NCI-H2171 treated with DMSO at 0.1 percent for 48 hours (cell line): ENCODE measurements at regions not wholly inside any gene's neighbourhood (a gene's known extent, or its start where the extent isn't known, plus 50 kb on each side); places are given as distances from the start of the nearest gene placed in this dataset.
"Not testable (repeated sequence)": the region's sequence is repeated elsewhere in the genome, so short reads cannot be mapped to it uniquely, and the experiment has no call there.

Experiments
- DNase-seq: peaks from one replicate; lab custom pipeline; 2025; lab: John Stamatoyannopoulos, UW

GRCh38 chr18:64410685-64411084, 261.8 kb upstream of the LINC00305 start:
- no peak for DNase-seq

DNA sequence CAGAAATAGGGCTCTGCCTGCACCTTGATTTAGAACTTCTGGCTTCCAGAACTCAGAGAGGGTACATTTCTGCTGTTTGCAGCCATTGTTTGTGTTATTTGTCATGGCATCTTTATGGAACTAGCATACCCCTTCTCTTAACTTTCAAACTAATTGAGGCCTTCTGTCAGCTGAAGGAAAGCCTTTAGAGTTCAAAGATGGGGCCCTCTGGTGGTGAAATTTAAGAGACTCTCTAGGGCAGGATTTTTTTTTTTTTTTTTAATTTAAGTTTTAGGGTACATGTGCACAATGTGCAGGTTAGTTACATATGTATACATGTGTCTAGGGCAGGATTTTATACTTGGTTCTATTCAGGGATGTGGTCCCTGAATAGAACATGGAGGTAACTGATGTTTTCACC, 260.6 kb upstream of the LINC00305 start:
- DNase-seq = peak; percentile 21

DNA sequence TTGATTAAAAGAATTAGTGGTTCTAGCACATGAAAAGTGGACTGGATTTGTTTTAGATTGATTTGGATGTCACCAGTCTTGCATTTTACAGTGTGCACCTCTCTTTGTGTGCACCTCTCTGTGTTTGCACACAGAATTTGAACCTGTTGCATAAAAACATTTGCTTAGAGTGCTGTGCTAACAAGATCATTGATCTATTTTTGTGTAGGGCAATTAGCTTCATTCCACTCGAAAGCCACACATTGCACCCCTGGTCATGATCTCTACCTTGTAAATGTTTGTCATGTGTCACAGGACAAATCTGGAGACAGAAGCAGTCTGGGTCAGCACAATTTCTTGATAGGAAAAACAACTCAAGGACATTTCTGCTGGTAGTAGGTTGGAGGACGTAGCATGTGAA, 258.7 kb upstream of the LINC00305 start:
- no peak for DNase-seq

DNA sequence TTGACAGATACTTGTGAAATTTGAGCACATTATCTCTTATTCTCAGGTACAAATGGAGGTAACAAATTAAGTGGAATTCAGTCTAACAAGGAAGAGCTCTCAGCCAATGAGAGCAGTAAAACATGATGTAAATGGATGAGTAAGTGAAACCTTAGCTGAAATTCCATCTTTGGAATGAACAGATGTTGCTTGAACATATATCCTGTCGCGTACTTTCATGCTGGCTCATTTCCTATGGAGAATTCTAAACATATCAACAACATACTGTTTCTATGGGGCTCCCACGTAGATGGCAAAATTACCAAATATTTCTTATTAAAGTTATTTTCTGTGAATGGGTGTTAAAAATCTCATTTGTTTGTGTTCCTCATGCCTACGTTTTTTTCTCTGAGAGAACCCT, 256.3 kb upstream of the LINC00305 start:
- peak; percentile 96 for DNase-seq

DNA sequence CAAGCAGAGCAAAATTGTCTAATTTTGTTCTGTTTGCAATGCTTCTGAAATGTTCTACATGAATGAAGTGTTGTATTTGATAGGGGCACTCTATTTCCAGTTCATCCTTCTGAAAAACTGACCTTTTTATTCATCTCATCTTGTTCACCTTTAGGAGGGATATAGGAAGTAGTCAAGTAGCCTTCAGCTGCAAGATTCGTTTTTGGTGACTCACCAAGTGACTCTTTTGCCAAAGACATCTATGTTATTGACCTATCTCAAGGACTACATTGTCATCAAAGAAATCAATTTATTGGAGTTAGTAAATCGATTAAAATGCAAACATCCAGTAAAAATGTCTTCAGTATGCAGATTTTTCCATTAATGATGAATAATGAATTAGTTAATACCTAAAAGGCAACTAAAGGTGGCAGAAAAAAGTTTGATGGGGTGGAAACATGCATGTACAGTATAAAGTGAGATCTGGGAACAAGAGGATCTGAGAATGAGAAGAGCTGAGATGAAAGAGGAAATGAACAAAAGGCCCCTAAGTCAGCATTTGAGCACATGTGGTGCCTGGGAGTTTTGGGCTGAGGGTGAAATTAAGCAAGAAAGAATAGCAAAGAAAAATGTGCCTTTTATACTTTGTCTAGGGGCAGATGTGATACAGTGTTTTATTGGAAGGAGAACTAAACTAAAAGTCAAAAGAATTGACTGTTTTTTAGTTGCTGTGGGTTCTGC, 255.1 kb upstream of the LINC00305 start:
- DNase-seq = no peak

GRCh38 chr18:64402636-64403035, 253.7 kb upstream of the LINC00305 start:
- no peak for DNase-seq

DNA sequence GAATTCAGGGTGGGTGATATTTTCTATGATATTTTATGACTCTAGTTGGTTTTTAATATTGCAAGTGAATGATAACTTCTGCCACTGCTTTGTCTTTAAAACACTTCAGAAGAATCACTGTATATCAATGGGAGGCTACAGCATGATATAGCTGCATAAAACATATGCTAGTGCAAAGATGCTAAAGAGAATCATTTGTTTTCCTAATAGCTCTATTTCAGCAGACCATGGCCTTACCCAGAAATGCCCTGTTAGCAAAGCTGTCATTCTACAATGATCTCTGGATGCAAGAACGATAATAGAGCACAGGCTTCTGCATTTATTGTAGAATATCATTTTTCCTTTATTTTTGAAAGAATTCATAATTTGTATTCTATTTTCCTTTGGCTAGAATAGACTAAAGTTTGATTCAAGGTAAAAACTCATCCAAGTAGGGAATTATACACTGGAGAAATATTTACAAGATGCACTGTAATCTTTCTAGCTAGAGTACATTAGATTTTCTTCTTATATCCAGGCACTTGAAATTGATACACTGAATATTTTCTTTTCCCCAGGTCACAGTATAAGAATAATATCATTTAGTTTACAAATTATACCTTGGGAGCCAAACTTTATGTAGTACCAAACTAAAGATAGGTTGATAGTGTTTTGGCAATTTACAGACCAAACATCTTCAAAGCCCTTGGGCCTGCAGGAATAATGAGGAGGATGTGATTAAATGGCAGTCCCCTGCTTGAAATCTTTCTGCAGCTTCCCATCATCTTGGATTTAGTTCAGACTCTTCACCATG, 252.6 kb upstream of the LINC00305 start:
- no peak for DNase-seq

DNA sequence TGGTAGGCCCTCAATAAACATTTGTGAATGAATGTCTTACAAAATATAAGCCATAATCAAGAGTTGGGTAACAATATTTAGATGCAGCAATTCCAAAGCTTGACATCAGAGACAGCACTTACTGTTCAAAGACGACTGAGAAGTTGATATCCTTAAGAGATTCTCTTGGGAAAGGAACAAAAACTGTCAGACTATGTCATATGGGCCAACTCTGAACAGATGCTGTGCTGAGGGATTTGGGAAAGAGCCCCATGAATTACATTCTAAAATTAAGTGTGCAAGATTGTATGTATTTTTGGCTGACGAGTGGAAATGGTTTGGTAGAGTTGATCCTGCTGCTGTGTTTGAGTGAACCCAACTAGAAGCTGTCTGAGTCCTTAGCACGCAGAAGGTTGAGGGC, 250.7 kb upstream of the LINC00305 start:
- peak; percentile 25 for DNase-seq

GRCh38 chr18:64398320-64398719, 249.4 kb upstream of the LINC00305 start:
- DNase-seq = no peak

DNA sequence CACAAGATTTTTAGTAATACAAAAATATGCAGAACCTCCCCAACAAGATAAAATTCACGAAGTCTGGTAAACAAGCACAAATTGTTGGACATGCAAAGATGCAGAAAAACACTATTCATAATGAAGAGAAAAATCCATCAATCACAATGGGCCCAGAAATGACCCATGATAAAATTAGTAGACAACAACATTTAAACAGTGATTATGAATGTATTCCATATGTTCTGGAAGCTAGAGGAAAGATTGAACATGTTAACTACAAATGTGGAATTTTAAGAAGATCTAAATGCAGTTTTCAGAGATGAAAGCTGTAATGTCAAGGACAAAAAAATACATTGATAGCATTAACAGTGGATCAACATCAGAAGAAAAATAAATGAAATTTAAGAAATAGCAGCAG, 243.3 kb upstream of the LINC00305 start:
- no peak for DNase-seq

DNA sequence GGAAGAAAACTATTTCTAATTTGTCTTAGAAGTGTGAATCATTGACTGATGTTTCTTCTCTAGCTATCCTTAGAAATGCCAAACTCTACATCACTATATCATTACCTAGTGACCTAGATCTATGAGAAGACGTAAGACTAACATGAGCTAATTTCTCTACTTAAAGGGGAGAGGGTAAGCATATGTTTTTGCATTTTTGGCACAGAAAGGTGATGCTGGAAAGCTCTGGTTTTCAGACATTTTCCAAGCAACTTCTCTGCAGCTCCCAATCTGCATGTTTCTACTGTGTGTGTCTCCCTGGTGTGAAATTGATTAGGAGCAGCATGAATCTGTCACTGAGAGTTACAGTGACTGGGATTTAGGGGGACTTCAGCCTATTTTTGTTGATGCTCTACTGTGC, 235.2 kb upstream of the LINC00305 start:
- no peak for DNase-seq

DNA sequence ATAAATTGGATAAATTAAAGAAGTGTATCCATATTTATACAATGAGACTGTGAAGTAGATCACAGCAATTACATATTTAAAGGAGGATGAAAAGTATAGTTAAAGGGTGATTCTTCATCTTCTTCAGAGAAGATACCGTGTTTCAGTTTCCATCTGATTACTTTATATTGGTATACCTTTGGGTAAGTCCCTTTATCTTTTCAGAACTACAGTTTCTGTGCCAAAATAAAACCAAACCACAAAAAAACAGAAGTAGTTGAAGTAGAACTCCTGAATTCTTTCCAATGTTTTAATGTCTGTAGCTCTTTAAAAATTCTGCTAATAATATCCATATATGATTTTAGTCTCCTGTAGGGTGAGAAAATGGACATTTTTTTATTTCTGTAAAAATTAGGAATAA, 231.2 kb upstream of the LINC00305 start:
- no peak for DNase-seq

GRCh38 chr18:64379662-64380061, 230.8 kb upstream of the LINC00305 start:
- DNase-seq = no peak

- DNase-seq = no peak
Measured at GRCh38 chr18:64377446-64377845, 228.6 kb upstream of the LINC00305 start.

DNA sequence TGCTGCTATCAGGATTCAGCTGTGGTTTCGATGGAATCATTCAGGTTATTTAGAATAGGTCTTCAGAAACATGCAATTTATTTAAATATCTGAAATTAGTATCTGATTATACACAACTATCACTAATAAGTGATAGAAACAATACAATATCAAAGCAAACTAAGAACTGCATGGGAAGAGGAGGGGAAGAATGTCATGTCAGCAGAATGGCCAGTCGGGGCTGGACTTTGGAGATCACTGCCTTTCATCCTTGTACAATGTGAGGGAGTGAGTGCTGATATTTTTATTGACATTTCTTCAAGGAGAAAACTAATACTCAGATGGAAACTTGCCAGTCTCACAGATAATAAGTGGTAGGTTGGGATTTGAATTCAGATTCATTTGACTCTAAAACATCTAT, 224.0 kb upstream of the LINC00305 start:
- DNase-seq = no peak

DNA sequence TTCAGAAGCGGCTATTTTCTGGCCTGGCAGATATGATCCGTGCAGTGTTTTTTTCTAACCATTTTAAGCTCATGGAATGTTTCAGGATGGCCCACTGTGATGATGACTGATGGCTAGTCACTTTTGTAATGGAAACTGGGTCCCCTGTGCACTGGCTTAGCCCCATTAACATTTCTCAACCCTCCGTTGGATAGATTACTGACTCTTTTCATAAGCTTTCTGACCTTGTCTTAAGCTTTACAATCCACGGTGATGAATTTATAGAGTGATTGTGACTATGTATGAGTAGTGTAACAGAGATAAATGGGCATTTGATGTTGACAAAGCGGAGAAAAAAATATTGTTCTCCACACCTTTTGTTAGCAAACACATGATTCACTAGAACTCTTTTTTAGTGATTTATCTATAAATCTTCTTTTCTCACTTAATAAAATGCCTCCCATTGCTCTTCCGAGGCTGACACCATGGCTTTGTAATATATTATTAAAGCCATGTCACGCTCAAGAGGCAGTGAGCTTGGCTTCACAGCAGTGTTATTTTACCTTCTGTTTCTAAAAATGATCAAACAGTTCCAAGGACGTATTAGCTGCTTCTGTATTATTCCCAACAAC, 221.0 kb upstream of the LINC00305 start:
- DNase-seq = not testable (repeated sequence)

GRCh38 chr18:64365106-64365505, 216.2 kb upstream of the LINC00305 start:
- no peak for DNase-seq

GRCh38 chr18:64337673-64338072, 188.8 kb upstream of the LINC00305 start:
- no peak for DNase-seq

- DNase-seq = no peak
Measured at GRCh38 chr18:64337018-64337417, 188.1 kb upstream of the LINC00305 start.

DNA sequence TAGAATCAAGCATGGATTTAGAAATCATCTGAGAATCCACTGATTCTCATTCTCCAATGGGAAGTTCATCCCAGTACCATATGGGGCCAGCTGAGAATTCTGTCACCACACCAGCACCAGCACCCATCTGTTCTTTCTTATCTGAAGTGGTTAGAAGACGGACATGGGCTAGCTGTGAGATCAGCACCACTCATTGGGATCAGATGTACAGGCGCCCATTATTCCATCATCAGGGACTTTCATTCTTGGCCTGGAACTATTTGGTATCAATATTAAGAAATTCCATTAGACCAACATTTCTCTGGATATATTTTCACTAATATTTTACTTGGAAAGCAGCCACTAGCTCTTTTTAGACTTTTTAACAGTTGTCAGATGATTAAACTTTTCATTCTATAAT, 185.9 kb upstream of the LINC00305 start:
- DNase-seq = peak; percentile 35

DNA sequence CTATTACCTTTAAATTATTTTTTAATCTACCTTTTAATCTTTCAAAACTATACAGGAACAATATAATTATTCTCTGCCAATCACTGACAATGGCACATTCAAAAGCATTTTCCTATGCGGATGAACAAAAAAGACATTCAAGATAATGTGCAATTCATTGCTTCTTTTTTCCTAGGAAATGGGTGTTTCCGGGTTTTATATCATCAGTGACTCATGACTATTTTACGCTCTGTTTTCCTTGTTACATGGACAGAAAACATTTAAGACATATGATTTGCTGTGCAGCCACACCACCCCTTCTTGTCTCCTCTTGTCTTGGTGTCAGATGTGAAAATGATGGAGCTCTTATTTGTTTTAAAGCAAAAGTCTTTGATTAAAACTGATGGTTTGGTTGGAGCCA, 184.7 kb upstream of the LINC00305 start:
- DNase-seq = no peak

GRCh38 chr18:64332835-64333234, 183.9 kb upstream of the LINC00305 start:
- no peak for DNase-seq

DNA sequence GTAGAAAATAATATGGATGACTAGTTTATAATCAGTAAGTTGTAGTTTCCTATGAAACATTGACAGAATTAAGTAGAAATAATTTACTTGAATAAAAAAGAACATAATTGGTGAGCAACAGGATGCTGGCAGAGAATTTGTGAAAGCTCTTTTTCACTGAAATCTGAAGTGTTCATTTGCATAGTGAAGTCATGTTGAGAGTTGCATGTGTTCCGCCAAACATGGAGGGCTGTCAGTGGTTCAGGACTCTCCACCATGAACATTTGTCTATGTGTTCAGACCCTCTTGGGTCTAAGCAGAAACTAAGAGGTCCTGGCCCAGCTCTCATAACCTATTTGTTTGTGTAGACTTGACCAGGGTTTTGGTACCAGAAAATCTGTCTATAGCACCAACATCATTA, 182.5 kb upstream of the LINC00305 start:
- DNase-seq = no peak
